Panc1 (cell line): ENCODE measurements at regions not wholly inside any gene's neighbourhood (a gene's known extent, or its start where the extent isn't known, plus 50 kb on each side); places are given as distances from the start of the nearest gene placed in this dataset.
"Not testable (repeated sequence)": the region's sequence is repeated elsewhere in the genome, so short reads cannot be mapped to it uniquely, and the experiment has no call there.

Experiments used
- POLR2AphosphoS5 ChIP-seq: IDR thresholded peaks from 2 replicates; pipeline ENCODE4 v1.6.1; 2012; ENCODE audit warnings: mild to moderate bottlenecking, low read depth, low read length, moderate library complexity
- SIN3A ChIP-seq: IDR thresholded peaks from 2 replicates; pipeline ENCODE4 v1.6.1; 2012; ENCODE audit warnings: low read depth, mild to moderate bottlenecking, low read length, moderate library complexity, borderline replicate concordance; ENCODE audit not compliant: insufficient read depth
- TCF7L2 ChIP-seq: IDR thresholded peaks from 2 replicates; pipeline ENCODE4 v1.6.1; 2011; ENCODE audit warnings: mild to moderate bottlenecking, low read depth, low read length, inconsistent platforms
- TF ChIP-seq, protein P1 (sequence below): fragments of 450-650 bp; IDR thresholded peaks from 2 replicates; pipeline ENCODE4 v1.5.1; 2017; ENCODE audit warnings: mild to moderate bottlenecking
- TF ChIP-seq, protein P2 (sequence below), 2 experiments: IDR thresholded peaks; 2 replicates each; pipeline ENCODE4 v1.6.1; 2011 to 2012; ENCODE audit warnings: low read depth in 2 of 2, control low read depth in 1 of 2, low read length in 1 of 2, mild to moderate bottlenecking in 1 of 2, moderate library complexity in 1 of 2; ENCODE audit not compliant: insufficient read depth in 1 of 2

DNA sequence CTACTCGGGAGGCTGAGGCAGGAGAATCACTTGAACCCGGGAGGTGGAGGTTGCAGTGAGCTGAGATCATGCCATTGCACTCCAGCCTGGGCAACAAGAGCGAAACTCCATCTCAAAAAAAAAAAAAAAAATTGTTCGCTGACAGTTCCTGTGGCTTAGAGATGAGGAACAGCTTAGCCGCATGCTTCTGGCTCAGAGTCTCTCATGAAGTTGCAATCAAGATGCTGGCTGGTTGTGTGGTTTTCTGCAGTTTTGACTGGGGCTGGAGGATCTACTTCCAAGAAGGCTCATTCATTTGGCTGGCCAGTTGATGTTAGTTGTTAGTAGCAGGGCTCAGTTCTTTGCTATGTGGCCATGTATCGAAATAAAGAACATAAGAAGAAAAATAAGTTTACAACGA lies 69.9 kb upstream of the TBC1D5 start:
- TF ChIP-seq, protein P1, sequence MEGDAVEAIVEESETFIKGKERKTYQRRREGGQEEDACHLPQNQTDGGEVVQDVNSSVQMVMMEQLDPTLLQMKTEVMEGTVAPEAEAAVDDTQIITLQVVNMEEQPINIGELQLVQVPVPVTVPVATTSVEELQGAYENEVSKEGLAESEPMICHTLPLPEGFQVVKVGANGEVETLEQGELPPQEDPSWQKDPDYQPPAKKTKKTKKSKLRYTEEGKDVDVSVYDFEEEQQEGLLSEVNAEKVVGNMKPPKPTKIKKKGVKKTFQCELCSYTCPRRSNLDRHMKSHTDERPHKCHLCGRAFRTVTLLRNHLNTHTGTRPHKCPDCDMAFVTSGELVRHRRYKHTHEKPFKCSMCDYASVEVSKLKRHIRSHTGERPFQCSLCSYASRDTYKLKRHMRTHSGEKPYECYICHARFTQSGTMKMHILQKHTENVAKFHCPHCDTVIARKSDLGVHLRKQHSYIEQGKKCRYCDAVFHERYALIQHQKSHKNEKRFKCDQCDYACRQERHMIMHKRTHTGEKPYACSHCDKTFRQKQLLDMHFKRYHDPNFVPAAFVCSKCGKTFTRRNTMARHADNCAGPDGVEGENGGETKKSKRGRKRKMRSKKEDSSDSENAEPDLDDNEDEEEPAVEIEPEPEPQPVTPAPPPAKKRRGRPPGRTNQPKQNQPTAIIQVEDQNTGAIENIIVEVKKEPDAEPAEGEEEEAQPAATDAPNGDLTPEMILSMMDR: not testable (repeated sequence)
- not testable (repeated sequence) for TF ChIP-seq POLR2AphosphoS5, SIN3A, TCF7L2
- TF ChIP-seq, protein P2, sequence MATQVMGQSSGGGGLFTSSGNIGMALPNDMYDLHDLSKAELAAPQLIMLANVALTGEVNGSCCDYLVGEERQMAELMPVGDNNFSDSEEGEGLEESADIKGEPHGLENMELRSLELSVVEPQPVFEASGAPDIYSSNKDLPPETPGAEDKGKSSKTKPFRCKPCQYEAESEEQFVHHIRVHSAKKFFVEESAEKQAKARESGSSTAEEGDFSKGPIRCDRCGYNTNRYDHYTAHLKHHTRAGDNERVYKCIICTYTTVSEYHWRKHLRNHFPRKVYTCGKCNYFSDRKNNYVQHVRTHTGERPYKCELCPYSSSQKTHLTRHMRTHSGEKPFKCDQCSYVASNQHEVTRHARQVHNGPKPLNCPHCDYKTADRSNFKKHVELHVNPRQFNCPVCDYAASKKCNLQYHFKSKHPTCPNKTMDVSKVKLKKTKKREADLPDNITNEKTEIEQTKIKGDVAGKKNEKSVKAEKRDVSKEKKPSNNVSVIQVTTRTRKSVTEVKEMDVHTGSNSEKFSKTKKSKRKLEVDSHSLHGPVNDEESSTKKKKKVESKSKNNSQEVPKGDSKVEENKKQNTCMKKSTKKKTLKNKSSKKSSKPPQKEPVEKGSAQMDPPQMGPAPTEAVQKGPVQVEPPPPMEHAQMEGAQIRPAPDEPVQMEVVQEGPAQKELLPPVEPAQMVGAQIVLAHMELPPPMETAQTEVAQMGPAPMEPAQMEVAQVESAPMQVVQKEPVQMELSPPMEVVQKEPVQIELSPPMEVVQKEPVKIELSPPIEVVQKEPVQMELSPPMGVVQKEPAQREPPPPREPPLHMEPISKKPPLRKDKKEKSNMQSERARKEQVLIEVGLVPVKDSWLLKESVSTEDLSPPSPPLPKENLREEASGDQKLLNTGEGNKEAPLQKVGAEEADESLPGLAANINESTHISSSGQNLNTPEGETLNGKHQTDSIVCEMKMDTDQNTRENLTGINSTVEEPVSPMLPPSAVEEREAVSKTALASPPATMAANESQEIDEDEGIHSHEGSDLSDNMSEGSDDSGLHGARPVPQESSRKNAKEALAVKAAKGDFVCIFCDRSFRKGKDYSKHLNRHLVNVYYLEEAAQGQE (IDR thresholded peaks at IDR 0.05; ENCODE audit: insufficient read depth in 1 of 2, low read depth in 2 of 2, low read length in 1 of 2): not testable (repeated sequence)
